Mucosa of descending colon (tissue), 3 donors: ENCODE measurements at regions not wholly inside any gene's neighbourhood (a gene's known extent, or its start where the extent isn't known, plus 50 kb on each side); places are given as distances from the start of the nearest gene placed in this dataset.

Experiments
- ATAC-seq: fragments of 200-7000 bp; cut with Tn5 transposase; one replicate; pipeline ENCODE4 v1.9.1; 2020; ENCODE audit warnings: mild to moderate bottlenecking, moderate library complexity
- DNase-seq, 3 donors: peaks; one replicate each; pipeline ENCODE4 v3.0.0-alpha.2; 2020
- H3K36me3 ChIP-seq: fragments of 200-600 bp; one replicate; pipeline ENCODE4 v1.8.0; 2021; ENCODE audit warnings: low read depth, mild to moderate bottlenecking
- H3K4me1 ChIP-seq: fragments of 200-600 bp; one replicate; pipeline ENCODE4 v1.8.0; 2021; ENCODE audit warnings: low read depth, mild to moderate bottlenecking
- H3K4me3 ChIP-seq: fragments of 200-600 bp; one replicate; pipeline ENCODE4 v1.8.0; 2021; ENCODE audit warnings: mild to moderate bottlenecking
- H3K9me3 ChIP-seq: fragments of 200-600 bp; one replicate; pipeline ENCODE4 v1.8.0; 2021; ENCODE audit warnings: mild to moderate bottlenecking
- intact Hi-C, 2 donors: fragments of 100-400 bp; cut with DNase I in 1 of 2; cut with micrococcal nuclease in 1 of 2; formaldehyde crosslinking; loops; one replicate each; pipeline versions ENCODE4 v1.11.0 to v1.11.1; 2022; cut with DNase I, micrococcal nuclease
- TF ChIP-seq, protein P1 (sequence below): fragments of 200-600 bp; IDR thresholded peaks from one replicate; pipeline ENCODE4 v1.8.0; 2022; ENCODE audit warnings: antibody characterized with exemption, mild to moderate bottlenecking
- donor health status: DM: no; HTN: no; CAD: no; lungs with moderate emphysema.
- donor health status: DM: no; HTN: no; CAD: no.
- donor health status: DM: no; HTN: yes; CAD: no.

DNA sequence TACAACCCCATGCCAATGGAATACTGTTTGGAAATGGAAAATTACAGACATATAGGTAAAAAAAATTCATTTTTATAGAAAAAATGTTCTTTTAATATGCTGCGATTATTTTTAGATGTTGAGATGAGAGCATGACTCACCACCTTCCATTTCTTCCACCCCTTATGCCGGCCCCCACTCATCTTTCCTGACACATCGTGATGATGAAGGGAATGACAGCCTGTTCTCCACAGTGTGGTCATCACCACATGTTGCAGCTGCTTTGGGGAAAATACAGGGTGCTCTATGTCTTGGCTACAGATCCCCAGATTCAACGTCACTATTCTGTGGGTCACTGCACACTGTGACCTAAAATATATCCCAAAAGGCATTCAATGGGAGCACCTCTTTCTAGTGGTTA is 916.2 kb downstream of the METTL15 start:
- Histone ChIP-seq H3K4me1 (no peaks in the 10 kb centered on the region), H3K9me3 (peaks cover 4% of the 10 kb centered on the region), H3K4me3 (no peak overlapping the region), H3K36me3 (no peaks in the 10 kb centered on the region)
- intact Hi-C loops: no loop called here
- TF ChIP-seq, protein P1, sequence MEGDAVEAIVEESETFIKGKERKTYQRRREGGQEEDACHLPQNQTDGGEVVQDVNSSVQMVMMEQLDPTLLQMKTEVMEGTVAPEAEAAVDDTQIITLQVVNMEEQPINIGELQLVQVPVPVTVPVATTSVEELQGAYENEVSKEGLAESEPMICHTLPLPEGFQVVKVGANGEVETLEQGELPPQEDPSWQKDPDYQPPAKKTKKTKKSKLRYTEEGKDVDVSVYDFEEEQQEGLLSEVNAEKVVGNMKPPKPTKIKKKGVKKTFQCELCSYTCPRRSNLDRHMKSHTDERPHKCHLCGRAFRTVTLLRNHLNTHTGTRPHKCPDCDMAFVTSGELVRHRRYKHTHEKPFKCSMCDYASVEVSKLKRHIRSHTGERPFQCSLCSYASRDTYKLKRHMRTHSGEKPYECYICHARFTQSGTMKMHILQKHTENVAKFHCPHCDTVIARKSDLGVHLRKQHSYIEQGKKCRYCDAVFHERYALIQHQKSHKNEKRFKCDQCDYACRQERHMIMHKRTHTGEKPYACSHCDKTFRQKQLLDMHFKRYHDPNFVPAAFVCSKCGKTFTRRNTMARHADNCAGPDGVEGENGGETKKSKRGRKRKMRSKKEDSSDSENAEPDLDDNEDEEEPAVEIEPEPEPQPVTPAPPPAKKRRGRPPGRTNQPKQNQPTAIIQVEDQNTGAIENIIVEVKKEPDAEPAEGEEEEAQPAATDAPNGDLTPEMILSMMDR: no peak
- DNase-seq (no peak), ATAC-seq (no peak)

DNA sequence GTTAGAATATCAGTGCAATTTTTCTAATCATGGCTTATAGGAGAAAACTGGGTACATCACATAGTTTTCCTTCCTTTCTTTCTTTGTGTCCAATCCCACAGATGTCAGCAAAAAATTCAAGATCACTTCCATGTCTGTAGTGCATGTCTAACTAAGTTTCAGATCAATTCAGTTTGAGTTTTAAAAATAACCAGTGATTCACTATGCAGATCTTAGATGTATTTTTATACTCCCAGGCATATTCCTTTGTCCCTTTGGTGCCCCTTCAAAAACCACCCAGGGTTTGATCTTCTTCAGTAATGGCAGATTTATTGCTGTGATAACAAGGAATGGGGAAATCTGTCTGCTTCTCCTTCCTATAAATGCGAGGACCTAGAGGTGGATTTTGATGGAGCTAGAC is 915.6 kb downstream of the METTL15 start:
- TF ChIP-seq, protein P1: no peak
- Histone ChIP-seq H3K9me3 (no peaks in the 10 kb centered on the region), H3K4me1 (no peaks in the 10 kb centered on the region), H3K36me3 (no peaks in the 10 kb centered on the region), H3K4me3 (no peak overlapping the region)
- DNase-seq (no peak), ATAC-seq (no peak)
- intact Hi-C loops: no loop called here

DNA sequence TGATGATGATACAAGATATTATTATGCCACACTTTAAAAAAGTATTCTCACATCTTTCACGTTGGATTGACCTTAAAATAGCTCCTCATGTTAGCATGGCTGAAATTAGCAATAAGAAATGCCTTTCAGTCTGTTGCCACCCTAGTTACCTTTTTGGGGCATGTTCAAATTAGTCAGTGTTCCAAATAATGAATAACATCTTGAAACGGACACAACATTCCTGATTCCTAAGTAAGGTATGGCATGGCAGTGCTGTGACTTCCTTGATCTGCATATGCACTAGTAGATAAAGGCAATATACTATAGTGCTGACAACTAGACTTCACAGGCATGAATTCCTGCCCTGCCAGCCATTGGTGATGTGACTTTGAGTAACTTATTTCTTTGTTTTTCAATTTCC is 914.5 kb downstream of the METTL15 start:
- TF ChIP-seq, protein P1: no peak
- Histone ChIP-seq H3K4me1 (no peaks in the 10 kb centered on the region), H3K4me3 (no peak overlapping the region), H3K9me3 (no peaks in the 10 kb centered on the region), H3K36me3 (no peaks in the 10 kb centered on the region)
- DNase-seq (no peak), ATAC-seq (no peak)
- intact Hi-C loops: no loop called here

DNA sequence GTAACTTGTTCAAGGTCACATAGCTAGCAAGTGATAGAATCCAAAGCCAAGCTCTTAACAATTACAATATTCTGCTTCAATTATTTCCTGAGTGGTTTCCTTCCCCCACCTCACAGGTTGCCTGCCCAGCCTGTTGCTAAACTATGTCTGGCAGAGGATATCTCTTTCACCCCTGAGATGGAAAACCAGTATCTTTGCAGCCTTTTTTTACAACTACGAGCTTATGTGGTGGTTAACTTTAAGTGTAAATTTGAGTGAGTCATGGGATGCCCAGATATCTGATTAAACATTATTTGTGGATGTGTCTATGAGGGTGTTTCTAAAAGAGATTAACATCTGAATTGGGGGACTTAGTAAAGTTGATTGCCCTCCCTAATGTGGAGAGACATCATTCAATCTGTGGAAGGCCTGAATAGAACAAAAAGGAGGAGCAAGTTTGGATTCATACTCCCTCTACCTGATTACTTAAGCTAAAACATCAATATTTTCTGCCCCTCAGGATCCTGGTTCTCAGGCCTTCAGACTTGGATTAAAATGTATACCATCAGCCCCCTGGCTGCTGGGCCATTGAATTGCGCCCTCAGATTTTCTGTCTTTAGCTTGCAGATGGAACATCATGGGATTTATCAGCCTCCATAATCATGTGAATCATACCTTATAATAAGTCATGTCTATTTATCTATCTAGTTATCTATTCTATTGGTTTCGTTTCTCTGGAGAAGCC is 911.9 kb downstream of the METTL15 start:
- no peaks in the 10 kb centered on the region for H3K4me1 ChIP-seq
- H3K9me3 ChIP-seq: no peaks in the 10 kb centered on the region
- no peaks in the 10 kb centered on the region for H3K36me3 ChIP-seq
- no peak overlapping the region for H3K4me3 ChIP-seq
- TF ChIP-seq, protein P1: no peak
- intact Hi-C loops: no loop called here
- DNase-seq: no peak
- ATAC-seq: no peak

DNA sequence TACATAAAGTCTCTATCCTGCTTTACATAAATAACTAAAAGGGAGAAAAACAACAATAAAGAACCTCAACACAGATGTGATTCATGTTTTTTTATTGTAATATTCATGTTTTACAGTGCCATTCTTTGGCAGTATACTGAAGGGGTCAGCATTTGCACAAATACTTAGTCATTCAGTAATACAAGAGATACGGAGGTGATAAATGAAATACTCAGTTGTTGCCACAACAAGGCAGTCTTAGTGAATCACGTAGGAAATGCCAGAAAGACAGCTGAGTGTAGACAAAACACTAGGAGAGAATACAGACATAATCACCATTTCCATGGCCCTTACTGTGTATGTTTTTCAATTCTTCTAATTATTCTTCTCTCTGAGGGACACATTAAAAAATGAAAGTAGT is 910.4 kb downstream of the METTL15 start:
- intact Hi-C loops: no loop called here
- no peak for DNase-seq
- Histone ChIP-seq H3K9me3 (no peaks in the 10 kb centered on the region), H3K4me3 (no peak overlapping the region), H3K36me3 (no peaks in the 10 kb centered on the region), H3K4me1 (no peaks in the 10 kb centered on the region)
- TF ChIP-seq, protein P1: no peak
- ATAC-seq: no peak

DNA sequence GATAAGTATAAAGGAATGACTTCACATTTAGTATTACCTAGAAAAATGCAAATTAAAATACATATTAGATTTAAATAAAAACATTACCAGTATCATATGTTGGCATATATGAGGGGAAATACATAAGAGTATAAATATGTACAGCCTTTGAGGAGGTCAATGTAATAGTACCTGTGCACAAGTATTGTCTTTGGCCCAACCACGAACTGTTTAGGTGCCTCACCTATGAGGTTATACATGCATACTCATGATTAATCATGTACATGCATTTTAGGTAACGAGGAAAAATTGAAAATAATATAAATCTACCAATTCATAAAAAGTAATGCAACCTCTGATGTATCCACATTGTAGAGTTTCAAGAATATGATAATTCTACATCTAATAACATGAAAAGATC is 909.8 kb downstream of the METTL15 start:
- TF ChIP-seq, protein P1: no peak
- H3K36me3 ChIP-seq: no peaks in the 10 kb centered on the region
- no peaks in the 10 kb centered on the region for H3K4me1 ChIP-seq
- H3K4me3 ChIP-seq: no peak overlapping the region
- no peaks in the 10 kb centered on the region for H3K9me3 ChIP-seq
- intact Hi-C loops: no loop called here
- no peak for ATAC-seq
- DNase-seq: no peak
